Thyroid gland (tissue), 4 donors: ENCODE measurements at regions not wholly inside any gene's neighbourhood (a gene's known extent, or its start where the extent isn't known, plus 50 kb on each side); places are given as distances from the start of the nearest gene placed in this dataset.

ENCODE experiments used
- POLR2A ChIP-seq, 2 donors: fragments of 450-650 bp; IDR thresholded peaks; one replicate each; pipeline ENCODE4 v1.6.1; 2017; ENCODE audit warnings: antibody characterized with exemption in 2 of 2, mild to moderate bottlenecking in 2 of 2, moderate library complexity in 1 of 2
- TF ChIP-seq, protein P1 (sequence below), 6 experiments: fragments of 200-600 bp in 3 of 6; fragments of 450-650 bp in 3 of 6; sonication (generic) in 3 of 6; IDR thresholded peaks; one replicate each; pipeline ENCODE4 v1.5.1; 2016 to 2019; ENCODE audit warnings: antibody characterized with exemption in 6 of 6, mild to moderate bottlenecking in 2 of 6, inconsistent platforms in 1 of 6, moderate library complexity in 1 of 6

DNA sequence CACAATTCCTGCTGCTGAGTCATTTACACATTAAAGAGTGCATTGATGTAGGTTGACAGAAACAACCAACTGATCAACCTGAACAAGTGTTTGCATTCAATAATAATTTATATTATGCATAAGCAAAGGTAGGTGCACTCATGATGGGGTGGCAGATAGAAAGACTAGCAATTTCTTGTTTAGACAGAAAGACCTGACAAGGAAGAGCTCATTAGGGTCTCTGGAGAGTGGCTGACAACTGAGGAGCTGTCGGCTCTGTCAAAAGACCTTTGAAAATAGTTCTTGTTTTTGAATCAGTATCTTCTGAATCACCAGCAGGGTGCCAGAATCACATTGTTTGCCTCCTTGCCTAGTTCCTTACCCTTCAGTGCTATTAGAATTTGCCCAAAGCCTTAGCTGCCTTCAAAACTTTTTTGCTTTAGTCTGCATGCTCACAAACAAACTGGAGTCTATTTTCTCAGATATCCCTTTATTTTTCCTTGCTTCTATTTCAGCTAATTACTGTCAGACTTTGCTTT lies 234.7 kb downstream of the BTG1 start:
- TF ChIP-seq, protein P1, sequence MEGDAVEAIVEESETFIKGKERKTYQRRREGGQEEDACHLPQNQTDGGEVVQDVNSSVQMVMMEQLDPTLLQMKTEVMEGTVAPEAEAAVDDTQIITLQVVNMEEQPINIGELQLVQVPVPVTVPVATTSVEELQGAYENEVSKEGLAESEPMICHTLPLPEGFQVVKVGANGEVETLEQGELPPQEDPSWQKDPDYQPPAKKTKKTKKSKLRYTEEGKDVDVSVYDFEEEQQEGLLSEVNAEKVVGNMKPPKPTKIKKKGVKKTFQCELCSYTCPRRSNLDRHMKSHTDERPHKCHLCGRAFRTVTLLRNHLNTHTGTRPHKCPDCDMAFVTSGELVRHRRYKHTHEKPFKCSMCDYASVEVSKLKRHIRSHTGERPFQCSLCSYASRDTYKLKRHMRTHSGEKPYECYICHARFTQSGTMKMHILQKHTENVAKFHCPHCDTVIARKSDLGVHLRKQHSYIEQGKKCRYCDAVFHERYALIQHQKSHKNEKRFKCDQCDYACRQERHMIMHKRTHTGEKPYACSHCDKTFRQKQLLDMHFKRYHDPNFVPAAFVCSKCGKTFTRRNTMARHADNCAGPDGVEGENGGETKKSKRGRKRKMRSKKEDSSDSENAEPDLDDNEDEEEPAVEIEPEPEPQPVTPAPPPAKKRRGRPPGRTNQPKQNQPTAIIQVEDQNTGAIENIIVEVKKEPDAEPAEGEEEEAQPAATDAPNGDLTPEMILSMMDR (IDR thresholded peaks at IDR 0.05), result no peak
- TF ChIP-seq POLR2A (IDR thresholded peaks at IDR 0.05), result no peak
